COLO829 (cell line): ENCODE measurements at regions not wholly inside any gene's neighbourhood (a gene's known extent, or its start where the extent isn't known, plus 50 kb on each side); places are given as distances from the start of the nearest gene placed in this dataset.

ENCODE experiments used
- DNase-seq: peaks from one replicate; pipeline ENCODE4 v3.0.0; 2012; ENCODE audit warnings: low spot score

GRCh38 chr6:139917951-139918630 is 543.6 kb upstream of the CITED2 start:
- no peak for DNase-seq

GRCh38 chr6:139914910-139915309 is 540.5 kb upstream of the CITED2 start:
- no peak for DNase-seq

DNA sequence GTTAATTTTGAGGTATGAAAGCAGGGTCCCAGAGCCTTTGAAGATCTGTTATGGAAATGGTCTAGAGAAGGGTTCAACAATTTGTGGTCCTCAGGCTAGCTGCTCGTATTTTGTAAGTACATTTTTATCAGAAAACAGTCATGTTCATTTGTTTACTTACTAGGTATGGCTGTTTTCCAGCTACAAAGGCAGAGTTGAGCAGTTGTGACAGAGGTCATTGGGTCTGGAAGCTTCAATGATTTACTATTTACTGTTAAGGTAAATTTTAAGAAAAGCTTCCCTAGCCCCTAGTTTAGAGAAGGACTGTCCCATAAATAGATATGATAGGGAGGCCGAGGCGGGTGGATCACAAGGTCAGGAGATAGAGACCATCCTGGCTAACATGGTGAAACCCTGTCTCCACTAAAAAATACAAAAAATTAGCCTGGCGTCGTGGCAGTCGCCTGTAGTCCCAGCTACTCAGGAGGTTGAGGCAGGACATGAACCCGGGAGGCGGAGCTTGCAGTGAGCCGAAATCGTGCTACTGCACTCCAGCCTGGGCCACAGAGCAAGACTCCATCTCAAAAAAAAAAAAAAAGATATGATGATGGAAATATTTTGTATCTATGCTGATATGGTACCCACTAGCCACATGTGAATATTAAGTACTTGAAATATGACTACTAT is 538.4 kb upstream of the CITED2 start:
- no peak for DNase-seq

- no peak for DNase-seq
These were observed 535.5 kb upstream of the CITED2 start for GRCh38 chr6:139909992-139910391.

DNA sequence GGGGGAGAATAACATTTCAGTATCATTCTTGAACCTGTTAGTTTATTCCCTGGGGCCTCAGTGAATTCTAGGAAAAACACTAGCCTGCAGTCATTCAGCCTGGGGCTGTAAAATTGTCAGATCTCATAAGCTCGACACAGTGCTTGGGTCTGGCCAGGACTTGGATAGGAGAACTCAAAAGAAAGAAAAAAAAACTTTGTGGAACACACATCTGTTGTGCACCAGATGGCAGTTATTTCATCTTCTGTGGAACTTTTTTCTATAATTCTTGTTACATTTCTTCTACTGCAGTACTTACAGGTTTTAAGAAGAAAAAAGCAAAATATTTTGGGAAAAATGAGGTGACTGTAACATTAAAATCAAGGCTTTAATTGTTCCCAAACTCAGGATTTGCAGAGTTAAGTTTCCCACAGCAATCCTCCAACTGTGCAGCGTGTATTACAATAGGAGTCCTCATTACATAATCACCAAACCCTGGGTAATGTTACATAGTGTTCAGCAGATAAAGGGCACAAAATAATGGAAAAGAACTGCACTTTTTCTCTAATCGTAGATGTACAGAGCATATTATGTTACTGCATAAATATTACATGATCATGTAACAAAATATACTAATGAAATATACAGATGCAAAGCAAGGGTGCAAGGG is 531.1 kb upstream of the CITED2 start:
- no peak for DNase-seq

- DNase-seq = no peak
These were observed 530.1 kb upstream of the CITED2 start for GRCh38 chr6:139904568-139904967.

- no peak for DNase-seq
These were observed 529.7 kb upstream of the CITED2 start for GRCh38 chr6:139904158-139904533.

DNA sequence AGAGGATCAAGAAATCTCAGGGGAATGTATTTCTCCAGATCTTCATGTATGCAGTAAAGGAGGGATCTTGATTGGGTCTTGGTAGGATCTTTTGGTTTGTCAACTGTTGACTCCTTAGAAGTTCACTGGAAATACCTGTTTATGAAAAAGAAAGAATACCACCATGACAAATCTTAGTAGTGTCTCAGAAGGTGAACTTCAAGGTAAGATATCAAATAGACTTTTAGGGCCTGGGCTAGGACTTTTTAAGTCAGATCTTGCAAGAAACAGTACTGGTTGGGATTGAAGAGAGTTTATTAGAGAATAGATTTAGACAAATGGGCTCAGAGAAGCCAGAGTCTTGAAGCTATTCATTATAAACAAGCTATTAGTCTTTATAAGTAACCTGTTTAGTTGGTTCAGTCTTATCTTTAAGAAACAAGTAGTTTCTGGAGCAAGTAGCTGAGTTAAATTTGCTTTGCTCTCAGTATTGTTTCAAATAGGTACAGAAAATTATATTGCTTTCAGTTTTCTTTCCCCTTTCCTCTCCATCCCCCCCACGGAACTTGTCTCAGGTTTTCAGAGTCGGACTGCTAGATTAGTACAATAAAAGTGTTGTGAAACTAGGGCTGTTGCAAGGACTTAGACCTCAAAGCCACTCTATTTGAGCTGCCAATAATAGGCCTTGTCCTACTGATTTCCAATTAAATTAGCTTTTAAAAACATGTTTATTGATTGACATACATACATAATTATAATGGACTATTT is 529.1 kb upstream of the CITED2 start:
- DNase-seq = no peak

GRCh38 chr6:139895205-139895793 is 520.9 kb upstream of the CITED2 start:
- DNase-seq = no peak

DNA sequence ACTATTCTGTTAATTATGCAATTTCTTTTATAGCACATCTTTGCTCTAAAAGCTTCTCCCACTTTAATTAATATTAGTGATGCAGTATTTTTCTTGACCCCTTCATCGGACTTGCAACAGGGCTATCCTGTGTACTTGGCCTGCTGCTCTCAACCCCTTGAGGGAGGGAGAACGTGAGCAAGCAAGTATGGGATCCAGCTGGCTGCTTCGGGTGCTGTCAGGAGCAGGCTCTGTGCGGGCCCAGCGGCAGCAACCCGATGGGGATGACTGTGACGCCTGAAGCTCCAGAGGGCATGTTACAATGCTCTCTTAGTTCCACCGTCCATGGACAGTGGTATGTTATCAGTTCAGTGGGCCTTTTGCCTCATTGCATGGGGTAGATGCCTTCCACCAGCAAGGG is 519.8 kb upstream of the CITED2 start:
- no peak for DNase-seq

GRCh38 chr6:139891471-139891870 is 517.0 kb upstream of the CITED2 start:
- no peak for DNase-seq

GRCh38 chr6:139888681-139889122 is 514.3 kb upstream of the CITED2 start:
- DNase-seq = no peak

GRCh38 chr6:139887275-139887674 is 512.8 kb upstream of the CITED2 start:
- no peak for DNase-seq

DNA sequence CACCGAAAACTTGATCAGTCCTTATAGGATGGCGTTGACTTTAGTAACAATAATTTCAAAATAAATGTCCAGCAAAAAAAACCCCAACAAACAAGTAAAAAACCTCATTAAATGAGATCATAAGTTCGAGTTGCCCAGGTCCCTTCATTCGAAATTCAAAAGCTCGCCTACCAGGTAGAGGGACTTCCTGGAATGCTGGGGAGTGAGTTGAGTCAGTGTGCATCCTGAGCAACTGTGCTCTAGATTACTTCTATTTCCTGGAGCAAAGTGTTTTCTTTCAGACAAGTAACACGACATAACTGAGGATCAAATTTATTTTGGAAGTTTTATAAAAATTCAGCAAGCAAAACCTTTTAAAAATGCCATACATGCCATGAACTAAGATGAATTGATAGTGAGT is 511.9 kb upstream of the CITED2 start:
- DNase-seq = no peak

GRCh38 chr6:139885909-139886308 is 511.5 kb upstream of the CITED2 start:
- DNase-seq = no peak

DNA sequence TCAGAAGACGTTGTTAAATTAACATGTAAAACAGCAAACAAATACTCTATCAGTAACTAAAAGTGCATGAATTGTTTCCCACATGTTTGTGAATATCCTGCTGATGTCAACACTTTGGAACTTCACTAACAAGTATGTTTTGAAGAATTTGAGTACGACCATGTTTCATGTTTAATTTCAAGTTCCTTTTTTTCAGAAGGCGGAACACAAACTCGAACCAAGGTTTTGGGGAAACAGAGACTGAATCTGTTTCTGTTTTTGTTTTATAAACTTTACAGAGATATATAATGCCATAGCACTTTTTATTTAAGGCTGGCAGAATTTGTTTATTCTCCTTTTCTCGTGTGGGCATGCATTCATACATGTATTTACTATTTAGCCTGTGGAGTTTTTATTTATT is 509.3 kb upstream of the CITED2 start:
- DNase-seq = no peak

GRCh38 chr6:139882977-139883728 is 508.7 kb upstream of the CITED2 start:
- peak; percentile 56 for DNase-seq

DNA sequence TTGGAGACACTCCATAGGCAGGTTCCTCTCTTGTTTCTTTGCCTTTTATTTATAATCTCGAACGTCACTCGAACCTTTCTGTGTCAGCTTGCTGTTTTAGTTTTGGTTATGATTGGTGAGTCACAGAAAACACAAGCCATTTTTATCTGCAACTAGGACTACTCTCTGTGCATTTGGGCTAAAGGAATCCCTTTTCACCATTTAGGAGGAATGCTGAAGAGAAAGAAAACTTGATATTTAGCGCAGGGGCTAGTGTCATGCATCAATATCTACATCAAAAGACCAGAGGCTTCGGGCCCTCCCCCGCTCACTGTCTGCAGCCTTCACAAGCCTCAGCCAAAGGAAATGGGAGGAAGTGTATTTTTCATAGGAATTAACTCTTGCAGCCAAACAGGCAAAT is 507.8 kb upstream of the CITED2 start:
- DNase-seq = no peak

- no peak for DNase-seq
These were observed 507.3 kb upstream of the CITED2 start for GRCh38 chr6:139881728-139882211.

GRCh38 chr6:139881236-139881635 is 506.8 kb upstream of the CITED2 start:
- no peak for DNase-seq

DNA sequence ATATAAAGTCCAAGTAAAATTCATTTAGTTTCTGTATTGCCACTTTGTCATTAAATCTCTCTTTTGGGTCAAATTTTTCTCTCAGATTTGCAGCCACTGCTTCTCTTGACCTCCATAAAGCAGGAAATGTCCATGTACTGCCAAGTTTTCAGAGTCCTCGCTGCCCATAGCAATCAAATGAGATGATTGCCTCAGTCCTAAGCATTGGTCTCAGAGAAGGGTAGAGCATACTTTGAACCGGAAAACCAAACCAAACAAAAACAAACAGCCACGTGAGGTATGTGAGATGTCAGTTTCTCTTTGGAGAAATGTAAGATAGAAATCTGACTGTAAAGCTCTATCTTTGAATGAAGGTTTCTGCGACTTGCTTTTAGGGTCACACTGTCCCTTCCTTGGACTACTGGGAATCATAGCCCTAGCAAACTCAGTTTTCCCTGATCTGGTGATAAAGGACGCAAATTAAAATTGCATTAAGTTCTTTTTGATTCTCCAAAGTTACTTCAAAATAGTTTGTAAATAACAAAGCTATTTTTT is 505.4 kb upstream of the CITED2 start:
- DNase-seq = no peak
